CD4-positive, alpha-beta T cell treated with Interferon alpha-2 for 1 hour (primary cell): ENCODE measurements at regions not wholly inside any gene's neighbourhood (a gene's known extent, or its start where the extent isn't known, plus 50 kb on each side); places are given as distances from the start of the nearest gene placed in this dataset.

Experiments used
- DNase-seq, 2 donors: peaks; one replicate each; pipeline ENCODE4 v3.0.0-alpha.2; 2020 to 2022

- no peak for DNase-seq
Measured at GRCh38 chr3:963255-963654, 129.6 kb upstream of the CNTN6 start.

GRCh38 chr3:963755-964154, 129.1 kb upstream of the CNTN6 start:
- DNase-seq: no peak

- no peak for DNase-seq
Measured at GRCh38 chr3:965826-966225, 127.0 kb upstream of the CNTN6 start.

GRCh38 chr3:966341-966740, 126.5 kb upstream of the CNTN6 start:
- no peak for DNase-seq

GRCh38 chr3:973340-973739, 119.5 kb upstream of the CNTN6 start:
- no peak for DNase-seq

- DNase-seq: no peak
Measured at GRCh38 chr3:976006-976405, 116.8 kb upstream of the CNTN6 start.

GRCh38 chr3:981156-981555, 111.7 kb upstream of the CNTN6 start:
- DNase-seq: no peak

GRCh38 chr3:988785-989184, 104.0 kb upstream of the CNTN6 start:
- DNase-seq: no peak

GRCh38 chr3:992871-993270, 100.0 kb upstream of the CNTN6 start:
- no peak for DNase-seq

GRCh38 chr3:1002010-1002409, 90.8 kb upstream of the CNTN6 start:
- DNase-seq: no peak

GRCh38 chr3:1007866-1008265, 85.0 kb upstream of the CNTN6 start:
- DNase-seq: no peak

- no peak for DNase-seq
Measured at GRCh38 chr3:1010228-1010627, 82.6 kb upstream of the CNTN6 start.

- no peak for DNase-seq
Measured at GRCh38 chr3:1015826-1016225, 77.0 kb upstream of the CNTN6 start.

- DNase-seq: no peak
Measured at GRCh38 chr3:1017870-1018269, 75.0 kb upstream of the CNTN6 start.

- no peak for DNase-seq
Measured at GRCh38 chr3:1019157-1019556, 73.7 kb upstream of the CNTN6 start.

- no peak for DNase-seq
Measured at GRCh38 chr3:1026395-1026794, 66.4 kb upstream of the CNTN6 start.

GRCh38 chr3:1036207-1036826, 56.5 kb upstream of the CNTN6 start:
- no peak for DNase-seq

GRCh38 chr3:1037631-1038030, 55.2 kb upstream of the CNTN6 start:
- no peak for DNase-seq
